ENCODE measurements at regions not wholly inside any gene's neighbourhood (a gene's known extent, or its start where the extent isn't known, plus 50 kb on each side); places are given as distances from the start of the nearest gene placed in this dataset.
"Not testable (repeated sequence)": the region's sequence is repeated elsewhere in the genome, so short reads cannot be mapped to it uniquely, and the experiment has no call there.

- no peak for DNase-seq
Observed at GRCh38 chr12:119931402-119931801, 54.3 kb upstream of the CIT start.

- no peak for DNase-seq
Observed at GRCh38 chr12:119932921-119933320, 55.8 kb upstream of the CIT start.

- not testable (repeated sequence) for DNase-seq
Observed at GRCh38 chr12:119934780-119935179, 54.3 kb upstream of the BICDL1 start.

GRCh38 chr12:119936705-119937311, 52.2 kb upstream of the BICDL1 start:
- no peak for DNase-seq

- DNase-seq = peak; percentile 46
Observed at GRCh38 chr12:119938049-119938667, 50.9 kb upstream of the BICDL1 start.
